HG03196 (cell line): ENCODE measurements at regions not wholly inside any gene's neighbourhood (a gene's known extent, or its start where the extent isn't known, plus 50 kb on each side); places are given as distances from the start of the nearest gene placed in this dataset.
"Not testable (repeated sequence)": the region's sequence is repeated elsewhere in the genome, so short reads cannot be mapped to it uniquely, and the experiment has no call there.

Experiments used
- ATAC-seq: cut with Tn5 transposase; IDR thresholded peaks from one replicate; pipeline ENCODE4 v1.9.1; 2021; ENCODE audit not compliant: unreplicated experiment

- ATAC-seq = no peak
Measured at GRCh38 chr3:98644168-98644567, 50.8 kb upstream of the CPOX start.

- no peak for ATAC-seq
Measured at GRCh38 chr3:98645039-98645438, 51.6 kb upstream of the CPOX start.

- ATAC-seq = no peak
Measured at GRCh38 chr3:98646680-98647079, 53.3 kb upstream of the CPOX start.

- ATAC-seq = no peak
Measured at GRCh38 chr3:98647197-98647596, 53.8 kb upstream of the CPOX start.

- ATAC-seq = no peak
Measured at GRCh38 chr3:98650971-98651779, 57.8 kb upstream of the CPOX start.

- no peak for ATAC-seq
Measured at GRCh38 chr3:98651780-98652077, 58.3 kb upstream of the CPOX start.

GRCh38 chr3:98655666-98656065 lies 62.3 kb upstream of the CPOX start:
- ATAC-seq = no peak

- ATAC-seq = peak; percentile 83
Measured at GRCh38 chr3:98657457-98657856, 64.0 kb upstream of the CPOX start.

- no peak for ATAC-seq
Measured at GRCh38 chr3:98662699-98663098, 69.3 kb upstream of the CPOX start.

- no peak for ATAC-seq
Measured at GRCh38 chr3:98670020-98670419, 76.6 kb upstream of the CPOX start.

GRCh38 chr3:98679986-98680385 lies 83.2 kb upstream of the ST3GAL6 start:
- ATAC-seq = no peak

GRCh38 chr3:98680723-98681122 lies 82.4 kb upstream of the ST3GAL6 start:
- ATAC-seq = no peak

GRCh38 chr3:98681486-98681885 lies 81.7 kb upstream of the ST3GAL6 start:
- ATAC-seq = no peak

GRCh38 chr3:98682391-98682790 lies 80.7 kb upstream of the ST3GAL6 start:
- not testable (repeated sequence) for ATAC-seq

GRCh38 chr3:98688363-98688762 lies 74.8 kb upstream of the ST3GAL6 start:
- no peak for ATAC-seq

- no peak for ATAC-seq
Measured at GRCh38 chr3:98690876-98691275, 72.3 kb upstream of the ST3GAL6 start.

- ATAC-seq = no peak
Measured at GRCh38 chr3:98691897-98692296, 71.2 kb upstream of the ST3GAL6 start.

GRCh38 chr3:98692787-98693473 lies 70.2 kb upstream of the ST3GAL6 start:
- no peak for ATAC-seq

GRCh38 chr3:98695796-98696195 lies 67.3 kb upstream of the ST3GAL6 start:
- no peak for ATAC-seq

- ATAC-seq = not testable (repeated sequence)
Measured at GRCh38 chr3:98696296-98696695, 66.8 kb upstream of the ST3GAL6 start.

GRCh38 chr3:98697225-98697624 lies 65.9 kb upstream of the ST3GAL6 start:
- ATAC-seq = no peak

GRCh38 chr3:98699132-98699531 lies 64.0 kb upstream of the ST3GAL6 start:
- no peak for ATAC-seq
